Natural killer cell treated with Interleukin-12 subunit alpha and Interleukin-12 subunit beta and Interleukin-15 and Interleukin-18, amount 100 ng/mL, for 72 hours (primary cell): ENCODE measurements at regions not wholly inside any gene's neighbourhood (a gene's known extent, or its start where the extent isn't known, plus 50 kb on each side); places are given as distances from the start of the nearest gene placed in this dataset.
A peak's percentile ranks its signal among the peaks of the same experiment; 100 is the strongest.
"Not testable (repeated sequence)": the region's sequence is repeated elsewhere in the genome, so short reads cannot be mapped to it uniquely, and the experiment has no call there.

ENCODE experiments used
- ATAC-seq, 2 donors: fragments of 150-1000 bp; cut with Tn5 transposase in 1 of 2; sonication (Bioruptor Pico), chemical (Tn5 transposase) in 1 of 2; 2 replicates each; pipeline ENCODE4 v1.10.0; 2021
- DNase-seq: peaks from one replicate; pipeline ENCODE4 v3.0.0; 2022; ENCODE audit warnings: low spot score
- H3K27ac Mint-ChIP-seq, 2 donors: 1 replicate in 1 of 2; 2 replicates in 1 of 2; pipeline ENCODE4 v1.8.0; 2022; ENCODE audit warnings: mixed read lengths in 2 of 2, mild to moderate bottlenecking in 1 of 2, moderate library complexity in 1 of 2
- H3K27me3 Mint-ChIP-seq, 2 donors: 1 replicate in 1 of 2; 2 replicates in 1 of 2; pipeline ENCODE4 v1.8.0; 2022; ENCODE audit warnings: mixed read lengths in 2 of 2
- H3K36me3 Mint-ChIP-seq: one replicate; pipeline ENCODE4 v1.8.0; 2022; ENCODE audit warnings: mixed read lengths
- H3K4me1 Mint-ChIP-seq, 2 donors: 1 replicate in 1 of 2; 2 replicates in 1 of 2; pipeline ENCODE4 v1.8.0; 2022; ENCODE audit warnings: low read depth in 2 of 2, mixed read lengths in 2 of 2, mild to moderate bottlenecking in 1 of 2
- H3K4me3 Mint-ChIP-seq: one replicate; pipeline ENCODE4 v1.8.0; 2022; ENCODE audit warnings: mixed read lengths
- H3K9me3 Mint-ChIP-seq: 2 replicates; pipeline ENCODE4 v1.8.0; 2022; ENCODE audit warnings: mixed read lengths

DNA sequence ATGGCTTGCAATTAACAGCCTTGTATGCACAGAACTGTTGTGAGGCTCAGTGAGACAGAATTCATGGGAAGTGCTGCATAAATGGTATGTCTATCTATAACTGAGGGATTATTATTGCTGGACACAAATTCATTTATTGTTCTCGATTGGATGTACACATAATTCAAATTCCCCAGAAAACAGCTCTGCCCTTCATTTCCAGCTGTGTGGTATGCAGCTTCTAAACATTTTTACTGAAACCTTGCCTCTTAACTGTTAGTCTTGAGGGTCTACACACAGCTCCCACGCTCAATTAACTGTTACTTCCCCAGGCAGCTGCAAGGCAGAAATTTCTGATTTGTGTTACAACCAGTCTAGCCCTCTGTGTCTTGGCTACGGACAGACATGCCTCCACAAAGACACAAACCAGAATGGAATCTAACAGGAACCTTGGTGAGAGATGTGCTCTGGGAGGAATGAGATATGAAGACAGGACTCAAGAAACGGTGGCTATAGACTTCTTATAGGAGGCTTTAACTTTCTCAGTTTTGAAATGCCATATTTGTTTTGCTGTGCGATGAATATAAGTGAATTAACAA lies 139.7 kb upstream of the TBL1XR1 start:
- H3K4me3 Mint-ChIP-seq = peak overlapping the region; percentile 40
- H3K27ac Mint-ChIP-seq = peak overlapping the region; percentile 75 to 89
- DNase-seq = no peak
- H3K27me3 Mint-ChIP-seq = no peaks in the 10 kb centered on the region
- no peaks in the 10 kb centered on the region for H3K9me3 Mint-ChIP-seq
- no peak for ATAC-seq
- peaks cover 60 to 68% of the 10 kb centered on the region in 2 donors for H3K4me1 Mint-ChIP-seq
- H3K36me3 Mint-ChIP-seq = peaks cover 8% of the 10 kb centered on the region

DNA sequence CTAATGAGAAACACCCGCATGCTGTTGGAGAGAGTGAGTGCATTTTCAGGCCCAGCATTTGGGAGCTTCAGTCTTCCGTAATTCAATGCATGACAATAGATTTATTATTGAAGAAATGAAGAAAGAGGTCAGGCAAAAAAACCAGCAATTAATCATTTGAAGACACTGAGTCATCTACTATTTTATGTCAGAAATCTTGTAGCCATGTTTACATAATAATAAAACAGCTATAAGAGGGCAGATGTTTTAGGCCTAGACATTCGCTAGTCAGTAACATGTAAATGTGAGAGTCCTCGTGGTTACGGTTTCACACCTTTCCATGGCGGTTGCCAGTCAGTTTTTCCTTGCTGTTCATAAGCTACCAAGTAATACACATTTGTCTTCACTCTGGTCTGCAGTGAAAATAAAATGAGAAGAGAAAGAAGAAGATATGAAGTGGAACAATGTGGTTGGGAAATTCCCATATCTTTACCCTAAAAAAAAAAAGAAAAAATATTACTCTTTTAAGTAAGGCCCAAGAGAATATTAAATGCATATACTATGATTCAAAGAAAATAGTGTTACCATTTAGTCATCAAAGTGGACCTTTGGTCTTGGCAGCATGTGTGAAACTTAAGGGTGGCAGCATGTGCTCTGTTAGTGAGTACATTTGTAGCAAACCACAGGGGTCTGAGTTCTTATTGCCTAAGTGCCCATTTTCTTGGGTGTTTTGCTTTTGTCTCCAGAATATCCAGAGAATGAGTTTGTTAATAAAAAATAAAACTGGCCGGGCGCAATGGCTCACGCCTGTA lies 140.5 kb upstream of the TBL1XR1 start:
- H3K27me3 Mint-ChIP-seq = no peaks in the 10 kb centered on the region

DNA sequence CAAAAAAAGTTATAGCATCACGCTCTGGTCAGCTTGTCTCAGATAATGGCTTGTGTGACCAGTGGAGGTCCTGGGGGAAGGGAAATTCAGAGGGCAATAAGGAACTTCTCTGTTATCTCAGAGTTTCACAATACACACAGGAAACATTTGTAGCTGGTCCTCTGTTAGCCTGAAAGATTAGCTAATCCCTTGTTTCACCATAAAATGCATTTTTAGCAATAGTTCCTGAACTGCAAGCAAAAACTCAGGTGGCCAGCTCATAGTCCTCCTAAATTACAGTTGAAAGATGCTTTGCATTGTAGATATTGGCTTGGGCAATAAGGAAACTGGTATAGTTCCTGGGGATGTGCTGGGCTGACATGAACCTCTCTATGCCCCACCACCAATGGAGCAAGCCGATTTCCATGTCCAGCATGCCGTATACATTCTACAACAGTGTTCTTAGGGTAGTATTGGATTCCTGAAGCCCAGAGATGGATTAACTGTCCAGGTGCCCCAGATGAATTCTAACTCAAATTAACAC lies 141.5 kb upstream of the TBL1XR1 start:
- DNase-seq = no peak
- H3K27me3 Mint-ChIP-seq = no peaks in the 10 kb centered on the region
- peak in 1 of 2 donors; percentile 60 for ATAC-seq
- peaks cover 51 to 52% of the 10 kb centered on the region in 2 donors for H3K4me1 Mint-ChIP-seq
- H3K36me3 Mint-ChIP-seq = peaks cover 8% of the 10 kb centered on the region
- no peaks in the 10 kb centered on the region for H3K9me3 Mint-ChIP-seq
- H3K4me3 Mint-ChIP-seq = peak overlapping the region; percentile 40
- H3K27ac Mint-ChIP-seq = peak overlapping the region; percentile 75 to 89

More for the DNA sequence above, 140.5 kb upstream of the TBL1XR1 start:
- Mint-ChIP-seq H3K4me3 (peak overlapping the region; percentile 40), H3K4me1 (peaks cover 58 to 61% of the 10 kb centered on the region in 2 donors), H3K9me3 (no peaks in the 10 kb centered on the region), H3K36me3 (peaks cover 8% of the 10 kb centered on the region), H3K27ac (peak overlapping the region; percentile 75 to 89)
- DNase-seq = peak; percentile 90
- ATAC-seq = peak; percentile 89

DNA sequence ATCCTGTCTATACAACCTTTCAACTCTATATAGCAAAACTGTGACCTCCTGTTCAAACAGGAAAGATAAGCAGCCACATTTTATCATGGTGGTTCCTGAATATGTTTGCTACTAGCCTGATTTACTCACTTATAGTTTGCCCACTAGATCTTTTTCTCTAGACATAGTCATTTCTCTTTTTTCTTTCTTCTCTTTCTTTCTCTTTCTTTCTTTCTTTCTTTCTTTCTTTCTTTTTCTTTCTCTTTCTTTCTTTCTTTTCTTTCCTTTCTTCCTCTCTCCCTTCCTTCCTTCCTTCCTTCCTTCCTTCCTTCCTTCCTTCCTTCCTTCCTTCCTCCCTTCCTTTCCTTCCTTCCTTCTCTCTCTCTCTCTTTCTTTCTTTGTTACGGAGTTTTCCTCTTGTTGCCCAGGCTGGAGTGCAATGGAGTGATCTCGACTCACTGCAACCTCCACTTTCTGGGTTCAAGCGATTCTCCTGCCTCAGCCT lies 142.0 kb upstream of the TBL1XR1 start:
- not testable (repeated sequence) for DNase-seq, ATAC-seq

DNA sequence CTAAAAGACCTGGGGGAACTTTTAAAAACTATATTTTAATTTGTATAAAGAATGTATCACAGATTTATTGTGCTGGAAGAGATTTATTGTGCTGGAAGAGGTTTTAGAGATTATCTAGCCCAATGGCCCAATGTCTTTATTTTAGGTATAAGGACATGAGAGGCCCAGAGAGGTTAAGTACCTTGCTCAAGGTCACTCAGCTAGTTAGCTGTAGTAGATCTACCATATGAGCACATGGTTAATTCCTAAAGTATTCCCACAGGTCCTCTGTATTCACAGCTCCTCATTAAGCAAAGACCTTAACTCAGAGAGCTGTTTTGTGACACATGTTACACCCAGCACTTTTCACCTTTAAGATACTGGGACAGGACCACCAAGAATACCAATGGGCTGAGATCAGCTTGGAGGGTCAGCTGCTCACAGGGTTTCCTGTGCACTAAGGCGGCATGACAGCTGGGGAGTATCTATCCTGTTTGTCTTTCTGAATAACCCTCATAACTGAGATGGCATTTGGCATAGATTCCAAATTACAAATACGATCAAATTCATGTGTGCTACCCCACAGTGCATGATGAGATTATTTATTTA lies 143.1 kb upstream of the TBL1XR1 start:
- Mint-ChIP-seq H3K36me3 (peaks cover under 1% of the 10 kb centered on the region), H3K9me3 (no peaks in the 10 kb centered on the region), H3K27me3 (no peaks in the 10 kb centered on the region), H3K4me1 (peaks cover 44 to 45% of the 10 kb centered on the region in 2 donors), H3K27ac (no peak overlapping the region), H3K4me3 (no peak overlapping the region)
- no peak for DNase-seq
- ATAC-seq = no peak

More for the DNA sequence above, 142.0 kb upstream of the TBL1XR1 start:
- peak overlapping the region; percentile 40 for H3K4me3 Mint-ChIP-seq
- H3K36me3 Mint-ChIP-seq, H3K9me3 Mint-ChIP-seq, H3K27me3 Mint-ChIP-seq: not testable (repeated sequence)
- peaks cover 47 to 49% of the 10 kb centered on the region in 2 donors for H3K4me1 Mint-ChIP-seq
- H3K27ac Mint-ChIP-seq = peak overlapping the region; percentile 75 to 89

DNA sequence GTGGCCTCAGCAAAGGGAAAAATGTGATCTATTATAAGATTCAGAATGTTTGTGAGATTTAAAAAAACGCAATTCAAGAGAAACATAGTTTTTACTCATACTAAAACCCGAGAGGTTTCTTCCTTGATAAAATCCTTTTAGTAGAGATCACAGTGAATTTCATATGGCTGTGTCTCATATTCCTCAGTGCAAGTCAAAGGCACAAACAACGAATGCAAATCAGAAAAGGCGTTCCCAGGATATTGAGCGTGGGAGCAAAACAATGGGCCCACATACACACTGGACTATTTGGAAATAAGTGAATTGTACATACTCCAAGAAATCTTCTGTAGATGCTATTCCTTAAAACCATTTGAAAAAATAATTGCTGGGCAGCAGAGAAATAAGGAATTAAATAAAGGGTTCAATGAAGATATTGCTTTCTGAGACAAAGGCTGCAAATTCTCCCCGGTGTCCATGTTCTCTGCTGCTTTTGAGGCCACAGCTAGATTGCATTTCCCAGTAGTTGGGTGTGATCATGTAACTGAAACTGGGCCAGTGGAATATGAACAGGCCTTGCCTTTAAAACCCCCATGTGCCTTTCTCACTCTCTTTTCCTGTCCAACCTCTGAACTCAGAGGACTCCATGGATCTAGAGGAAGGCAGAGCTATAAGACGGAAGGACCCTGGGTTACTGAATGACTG lies 144.6 kb upstream of the TBL1XR1 start:
- H3K36me3 Mint-ChIP-seq = no peaks in the 10 kb centered on the region
- H3K27ac Mint-ChIP-seq = peak overlapping the region in 1 of 2 donors; percentile 50
- H3K4me1 Mint-ChIP-seq = peaks cover 41 to 49% of the 10 kb centered on the region in 2 donors
- no peak for DNase-seq
- no peak for ATAC-seq
- H3K4me3 Mint-ChIP-seq = no peak overlapping the region
- H3K9me3 Mint-ChIP-seq = no peaks in the 10 kb centered on the region
- no peaks in the 10 kb centered on the region for H3K27me3 Mint-ChIP-seq

DNA sequence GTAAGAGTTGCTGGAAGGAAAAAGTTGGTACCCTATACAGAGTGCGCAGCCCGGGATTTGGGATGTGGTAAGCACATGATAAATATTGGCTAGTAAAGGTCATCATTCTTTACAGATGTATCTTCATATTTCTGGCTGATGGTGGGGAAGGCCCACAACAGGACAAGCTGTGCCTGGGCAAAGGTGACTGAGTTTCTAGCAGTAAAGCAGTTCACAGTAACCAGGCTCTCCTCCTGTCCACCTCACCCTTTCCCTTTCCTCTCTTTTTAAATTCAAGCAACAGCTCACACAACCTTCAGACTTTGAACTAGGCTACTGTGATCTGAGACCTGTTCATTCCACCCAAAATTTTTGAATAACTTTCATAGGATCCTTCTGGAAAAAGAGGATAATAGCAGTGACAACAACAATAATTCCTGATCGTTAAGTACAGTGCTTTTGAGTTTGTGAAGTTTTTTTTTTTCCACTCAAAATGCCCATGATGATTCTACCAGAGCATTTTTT lies 145.9 kb upstream of the TBL1XR1 start:
- no peaks in the 10 kb centered on the region for H3K36me3 Mint-ChIP-seq
- H3K9me3 Mint-ChIP-seq = peaks cover 4% of the 10 kb centered on the region
- H3K4me3 Mint-ChIP-seq = no peak overlapping the region
- H3K27me3 Mint-ChIP-seq = no peaks in the 10 kb centered on the region
- peaks cover 34 to 41% of the 10 kb centered on the region in 2 donors for H3K4me1 Mint-ChIP-seq
- ATAC-seq (no peak), DNase-seq (no peak)
- peak overlapping the region in 1 of 2 donors; percentile 98 for H3K27ac Mint-ChIP-seq

DNA sequence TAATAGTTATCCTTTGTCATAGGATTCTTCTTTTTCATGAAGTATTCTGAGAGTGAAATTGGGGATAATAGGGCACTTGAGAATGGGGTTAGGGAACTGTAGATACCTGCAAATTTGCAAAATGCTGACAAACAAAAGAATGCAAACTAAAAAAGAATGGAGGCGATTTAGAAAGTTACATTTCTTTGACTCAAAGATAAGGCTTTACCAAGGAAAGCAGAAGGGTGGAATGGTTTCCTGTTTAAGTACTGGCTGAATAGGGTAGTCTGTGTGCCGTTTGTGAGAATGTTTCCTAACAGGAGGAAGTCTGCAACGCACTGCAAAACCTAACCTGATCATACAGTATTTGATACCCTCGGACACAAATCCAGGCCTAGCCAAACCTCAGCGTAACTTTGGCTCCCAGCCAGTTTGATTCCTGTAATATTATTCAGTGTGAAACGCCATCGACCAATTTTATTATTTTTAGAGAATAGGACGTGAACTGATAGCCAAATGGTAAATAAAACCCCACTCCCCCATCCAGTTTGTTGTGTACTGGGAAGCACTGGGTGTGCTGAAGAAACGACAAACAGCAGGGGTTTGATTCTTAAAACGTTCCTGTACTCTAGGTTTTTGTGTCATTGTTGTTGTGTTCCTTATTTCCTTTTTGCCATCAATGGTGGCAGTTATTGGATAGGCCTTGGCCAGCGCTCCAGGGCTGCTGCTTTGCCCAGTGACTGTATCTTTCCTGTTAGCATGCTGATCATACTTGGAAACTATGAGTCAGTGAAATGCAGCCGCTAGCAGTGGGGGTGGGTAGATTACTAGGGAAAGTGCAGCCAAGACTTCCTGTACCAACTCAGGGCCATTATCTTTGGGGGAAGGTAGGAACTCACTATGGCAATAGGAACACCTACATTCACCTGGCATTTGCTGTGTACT lies 148.0 kb upstream of the TBL1XR1 start:
- no peaks in the 10 kb centered on the region for H3K36me3 Mint-ChIP-seq
- no peaks in the 10 kb centered on the region for H3K27me3 Mint-ChIP-seq
- H3K4me1 Mint-ChIP-seq = peaks cover 30 to 33% of the 10 kb centered on the region in 2 donors
- peak; percentile 96 to 97 for ATAC-seq
- H3K4me3 Mint-ChIP-seq = peak overlapping the region; percentile 83
- H3K27ac Mint-ChIP-seq = peak overlapping the region; percentile 98 to 99
- peak; percentile 87 for DNase-seq
- peaks cover 4% of the 10 kb centered on the region for H3K9me3 Mint-ChIP-seq

DNA sequence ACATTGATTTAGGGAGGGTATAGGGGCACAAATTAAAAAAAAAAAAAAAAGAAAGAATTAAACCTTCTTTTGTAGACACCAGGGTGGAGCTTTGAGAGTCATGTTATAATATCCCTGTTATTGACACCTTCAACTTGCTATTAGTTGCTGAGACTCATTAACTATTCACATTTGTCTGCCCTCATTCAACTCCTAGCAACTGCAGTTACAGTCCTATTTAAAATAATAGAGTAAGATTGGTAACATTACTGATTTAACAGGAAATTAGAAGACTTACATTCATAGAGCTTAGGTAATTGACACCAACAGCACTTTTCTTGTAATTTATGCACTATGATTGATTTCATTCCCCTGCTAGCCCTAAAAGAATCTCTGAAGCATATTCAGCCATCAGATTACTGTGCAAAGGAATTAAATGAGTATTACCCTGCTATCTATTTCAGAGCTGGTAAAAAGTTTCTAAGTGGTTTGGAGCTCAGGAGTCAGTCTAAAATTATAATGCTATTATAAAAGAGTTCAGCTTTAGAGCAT lies 148.8 kb upstream of the TBL1XR1 start:
- peaks cover 4% of the 10 kb centered on the region for H3K9me3 Mint-ChIP-seq
- DNase-seq (no peak), ATAC-seq (peak; percentile 55 to 71)
- peaks cover 31 to 33% of the 10 kb centered on the region in 2 donors for H3K4me1 Mint-ChIP-seq
- H3K27me3 Mint-ChIP-seq = no peaks in the 10 kb centered on the region
- H3K4me3 Mint-ChIP-seq = peak overlapping the region; percentile 83
- peak overlapping the region; percentile 98 to 99 for H3K27ac Mint-ChIP-seq
- H3K36me3 Mint-ChIP-seq = no peaks in the 10 kb centered on the region

DNA sequence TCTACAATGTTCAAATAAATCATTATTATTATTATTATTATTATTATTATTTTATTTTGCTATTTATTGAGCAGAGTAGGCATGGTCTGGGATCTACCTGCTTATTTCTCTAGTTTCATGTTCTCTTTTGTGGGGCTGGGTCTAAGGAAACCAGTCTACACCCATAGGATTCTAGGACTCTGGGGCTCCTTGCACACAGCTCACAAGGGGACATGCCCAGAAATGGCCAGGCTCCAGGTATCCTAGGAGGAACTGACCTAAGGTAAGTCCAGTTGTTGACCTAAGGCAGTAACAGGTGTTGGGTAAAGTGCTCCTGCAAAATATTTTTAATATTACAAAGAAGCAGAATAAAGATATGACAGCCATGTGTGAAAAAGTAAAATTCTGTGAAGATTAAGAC lies 149.6 kb upstream of the TBL1XR1 start:
- no peak for DNase-seq
- no peak for ATAC-seq
- H3K9me3 Mint-ChIP-seq = peaks cover 4% of the 10 kb centered on the region
- no peak overlapping the region for H3K4me3 Mint-ChIP-seq
- no peaks in the 10 kb centered on the region for H3K36me3 Mint-ChIP-seq
- no peaks in the 10 kb centered on the region for H3K27me3 Mint-ChIP-seq
- peak overlapping the region in 1 of 2 donors; percentile 99 for H3K27ac Mint-ChIP-seq
- peaks cover 31 to 33% of the 10 kb centered on the region in 2 donors for H3K4me1 Mint-ChIP-seq

DNA sequence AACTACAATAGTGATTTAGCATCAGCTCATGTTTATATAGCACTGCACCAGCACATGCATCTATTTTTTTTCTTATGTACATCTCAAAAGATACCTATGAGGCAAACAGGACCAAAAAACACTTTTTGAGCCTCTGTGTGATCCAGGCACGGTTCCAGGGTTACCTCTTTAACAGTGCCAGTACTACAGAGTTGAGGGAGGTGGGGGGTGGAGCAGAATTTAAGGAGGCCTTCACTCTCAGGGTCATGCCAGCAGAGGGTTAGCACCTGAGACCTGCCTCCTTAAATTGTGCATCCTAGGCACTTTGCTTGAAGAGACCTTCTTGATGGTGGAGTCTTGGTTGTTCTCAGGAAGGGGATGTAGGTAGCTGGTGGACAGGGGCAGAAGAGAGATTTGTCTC lies 150.3 kb upstream of the TBL1XR1 start:
- Mint-ChIP-seq H3K4me3 (no peak overlapping the region), H3K36me3 (no peaks in the 10 kb centered on the region), H3K27me3 (no peaks in the 10 kb centered on the region), H3K27ac (peak overlapping the region in 1 of 2 donors; percentile 54), H3K4me1 (peaks cover 29 to 33% of the 10 kb centered on the region in 2 donors), H3K9me3 (peaks cover 4% of the 10 kb centered on the region)
- ATAC-seq (no peak), DNase-seq (no peak)

DNA sequence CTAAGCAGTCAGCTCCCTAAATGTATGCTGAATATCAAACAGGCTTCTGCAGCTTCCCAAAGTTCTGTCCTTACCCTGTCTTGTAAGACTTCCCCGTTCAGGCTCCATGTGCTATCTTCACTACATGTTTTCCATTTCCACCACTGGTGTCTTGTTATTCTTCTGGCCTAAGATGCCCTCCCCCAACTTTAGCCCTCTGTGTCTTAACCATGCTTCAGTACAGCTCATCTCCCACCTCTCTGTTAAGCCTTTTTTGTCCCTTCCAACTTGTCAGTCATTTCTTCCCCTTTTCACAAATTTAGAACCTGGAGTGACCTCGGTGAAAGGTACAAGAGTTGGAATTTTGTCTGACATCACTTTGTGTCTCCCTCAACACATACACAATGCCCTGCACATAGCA lies 151.7 kb upstream of the TBL1XR1 start:
- no peaks in the 10 kb centered on the region for H3K27me3 Mint-ChIP-seq
- no peak for DNase-seq
- ATAC-seq = no peak
- H3K4me1 Mint-ChIP-seq = peaks cover 26 to 39% of the 10 kb centered on the region in 2 donors
- H3K4me3 Mint-ChIP-seq = no peak overlapping the region
- H3K27ac Mint-ChIP-seq = no peak overlapping the region
- H3K36me3 Mint-ChIP-seq = no peaks in the 10 kb centered on the region
- H3K9me3 Mint-ChIP-seq = peaks cover 4% of the 10 kb centered on the region
